H9 (cell line): ENCODE measurements at regions not wholly inside any gene's neighbourhood (a gene's known extent, or its start where the extent isn't known, plus 50 kb on each side); places are given as distances from the start of the nearest gene placed in this dataset.

Experiments
- DNase-seq: peaks from one replicate; pipeline ENCODE4 v3.0.0-alpha.2; 2017
- H2AFZ ChIP-seq: one replicate; pipeline ENCODE4 v1.6.1; 2013; ENCODE audit warnings: mild to moderate bottlenecking, low read length, control low read depth, moderate library complexity
- H2AK5ac ChIP-seq: 2 replicates; pipeline ENCODE4 v1.6.1; 2013; ENCODE audit warnings: low read length, control low read depth, mixed read lengths; ENCODE audit not compliant: insufficient read length
- H2BK120ac ChIP-seq: one replicate; pipeline ENCODE4 v1.6.1; 2013; ENCODE audit warnings: low read depth, mild to moderate bottlenecking, low read length, control low read depth, inconsistent platforms; ENCODE audit not compliant: poor library complexity, severe bottlenecking
- H2BK12ac ChIP-seq: 2 replicates; pipeline ENCODE4 v1.6.1; 2013; ENCODE audit warnings: low read length, control low read depth, mixed read lengths, low read depth; ENCODE audit not compliant: insufficient read length
- H2BK15ac ChIP-seq: 2 replicates; pipeline ENCODE4 v1.6.1; 2013; ENCODE audit warnings: low read depth, low read length, control low read depth
- H2BK20ac ChIP-seq: one replicate; pipeline ENCODE4 v1.6.1; 2013; ENCODE audit warnings: low read depth, mild to moderate bottlenecking, low read length, control low read depth, inconsistent platforms; ENCODE audit not compliant: poor library complexity, severe bottlenecking
- H2BK5ac ChIP-seq: 2 replicates; pipeline ENCODE4 v1.6.1; 2013; ENCODE audit warnings: low read length, control low read depth, mixed read lengths; ENCODE audit not compliant: insufficient read length
- H3K14ac ChIP-seq: 2 replicates; pipeline ENCODE4 v1.6.1; 2013; ENCODE audit warnings: low read length, control low read depth; ENCODE audit not compliant: insufficient read depth
- H3K18ac ChIP-seq: 2 replicates; pipeline ENCODE4 v1.6.1; 2013; ENCODE audit warnings: low read depth, mild to moderate bottlenecking, mixed read lengths, low read length, control low read depth; ENCODE audit not compliant: insufficient read length
- H3K23ac ChIP-seq: 2 replicates; pipeline ENCODE4 v1.6.1; 2013; ENCODE audit warnings: low read length, control low read depth, mixed read lengths, low read depth; ENCODE audit not compliant: insufficient read length
- H3K23me2 ChIP-seq: 2 replicates; pipeline ENCODE4 v1.6.1; 2013; ENCODE audit warnings: low read depth, mild to moderate bottlenecking, mixed read lengths, low read length, control low read depth; ENCODE audit not compliant: insufficient read length, poor library complexity, severe bottlenecking
- H3K27ac ChIP-seq: 2 replicates; pipeline ENCODE4 v1.5.1; 2013; ENCODE audit warnings: low read length, control low read depth, mixed read lengths, low read depth; ENCODE audit not compliant: insufficient read length
- H3K27me3 ChIP-seq: 2 replicates; pipeline ENCODE4 v1.6.1; 2013; ENCODE audit warnings: low read length, control low read depth, inconsistent platforms; ENCODE audit not compliant: insufficient read depth
- H3K4ac ChIP-seq: 2 replicates; pipeline ENCODE4 v1.6.1; 2013; ENCODE audit warnings: low read depth, mild to moderate bottlenecking, control low read depth, inconsistent platforms, low read length, moderate library complexity
- H3K4me1 ChIP-seq: 2 replicates; pipeline ENCODE4 v1.6.1; 2013; ENCODE audit warnings: low read length, control low read depth, inconsistent platforms; ENCODE audit not compliant: insufficient read depth
- H3K4me2 ChIP-seq: 2 replicates; pipeline ENCODE4 v1.6.1; 2013; ENCODE audit warnings: low read length, control low read depth, mixed read lengths; ENCODE audit not compliant: insufficient read length, insufficient read depth
- H3K56ac ChIP-seq: 2 replicates; pipeline ENCODE4 v1.6.1; 2013; ENCODE audit warnings: low read depth, mild to moderate bottlenecking, mixed read lengths, low read length, control low read depth; ENCODE audit not compliant: insufficient read length
- H3K79me1 ChIP-seq: 2 replicates; pipeline ENCODE4 v1.6.1; 2013; ENCODE audit warnings: low read depth, mild to moderate bottlenecking, moderate library complexity, low read length, control low read depth, inconsistent platforms; ENCODE audit not compliant: insufficient read depth, poor library complexity, severe bottlenecking
- H3K79me2 ChIP-seq: 2 replicates; pipeline ENCODE4 v1.6.1; 2013; ENCODE audit warnings: low read length, control low read depth, inconsistent platforms; ENCODE audit not compliant: insufficient read depth
- H3K9ac ChIP-seq: 2 replicates; pipeline ENCODE4 v1.6.1; 2013; ENCODE audit warnings: low read length, control low read depth, mixed read lengths; ENCODE audit not compliant: insufficient read length; ENCODE audit errors: extremely low read depth
- H3K9me3 ChIP-seq: one replicate; pipeline ENCODE4 v1.6.1; 2013; ENCODE audit warnings: low read depth, low read length, inconsistent platforms; ENCODE audit not compliant: control insufficient read depth
- H3T11ph ChIP-seq: one replicate; pipeline ENCODE4 v1.6.1; 2013; ENCODE audit warnings: mild to moderate bottlenecking, low read length, control low read depth, inconsistent platforms
- H4K20me1 ChIP-seq: one replicate; pipeline ENCODE4 v1.6.1; 2013; ENCODE audit not compliant: control insufficient read depth, insufficient read length, insufficient read depth
- H4K5ac ChIP-seq: 2 replicates; pipeline ENCODE4 v1.6.1; 2013; ENCODE audit warnings: low read depth, mild to moderate bottlenecking, mixed read lengths, low read length, control low read depth; ENCODE audit not compliant: insufficient read length
- H4K8ac ChIP-seq: replicated peaks from 2 replicates; pipeline ENCODE4 v1.6.1; 2013; ENCODE audit warnings: low read length, control low read depth, mixed read lengths, low read depth; ENCODE audit not compliant: insufficient read length
- H4K91ac ChIP-seq: 2 replicates; pipeline ENCODE4 v1.6.1; 2013; ENCODE audit warnings: low read depth, mild to moderate bottlenecking, moderate library complexity, mixed read lengths, low read length, control low read depth; ENCODE audit not compliant: insufficient read length
- H3K27ac Mint-ChIP-seq, 3 experiments: 2 replicates in 2 of 3; 3 replicates in 1 of 3; pipeline ENCODE4 v1.8.0; 2020 to 2021; ENCODE audit warnings: mixed read lengths in 3 of 3, mild to moderate bottlenecking in 1 of 3, moderate library complexity in 1 of 3
- H3K27me3 Mint-ChIP-seq: 2 replicates; pipeline ENCODE4 v1.8.0; 2021; ENCODE audit warnings: low read depth, mild to moderate bottlenecking, moderate library complexity, mixed read lengths
- H3K36me3 Mint-ChIP-seq, 3 experiments: 2 replicates in 2 of 3; 3 replicates in 1 of 3; pipeline ENCODE4 v1.8.0; 2020 to 2021; ENCODE audit warnings: low read depth in 3 of 3, mixed read lengths in 3 of 3; ENCODE audit not compliant: insufficient read depth in 1 of 3
- H3K4me1 Mint-ChIP-seq, 2 experiments: 2 replicates each; pipeline ENCODE4 v1.8.0; 2020; ENCODE audit warnings: mixed read lengths in 2 of 2
- H3K4me3 Mint-ChIP-seq, 2 experiments: 2 replicates in 1 of 2; 3 replicates in 1 of 2; pipeline ENCODE4 v1.8.0; 2020 to 2021; ENCODE audit warnings: mild to moderate bottlenecking in 2 of 2, mixed read lengths in 2 of 2, moderate library complexity in 1 of 2
- H3K9me3 Mint-ChIP-seq, 2 experiments: 2 replicates in 1 of 2; 3 replicates in 1 of 2; pipeline ENCODE4 v1.8.0; 2020; ENCODE audit warnings: mild to moderate bottlenecking in 2 of 2, mixed read lengths in 2 of 2, moderate library complexity in 1 of 2
- CTCF ChIP-seq: fragments of 200-600 bp; sonication (generic); conservative IDR thresholded peaks from 3 replicates; pipeline ENCODE4 v1.8.0; 2021; ENCODE audit warnings: antibody characterized with exemption, mild to moderate bottlenecking
- WGBS: extraction: QIAGEN DNeasy Blood & Tissue Kit; methylation state at CpG from one replicate; pipeline ENCODE4 v1.1.7; 2013; ENCODE audit warnings: missing lambda C conversion rate, low lambda C conversion rate, mixed read lengths; ENCODE audit not compliant: insufficient read length; ENCODE audit errors: extremely low coverage; 5-methylcytosine and 5-hydroxymethylcytosine counted together

GRCh38 chr10:31145986-31146385, 114.3 kb upstream of the ZNF438 start:
- H3K23me2 ChIP-seq, result no peaks in the 10 kb centered on the region
- no peaks in the 10 kb centered on the region for H4K20me1 ChIP-seq
- no peak overlapping the region for H4K5ac ChIP-seq
- no peak overlapping the region for H2BK12ac ChIP-seq
- no peak overlapping the region for H3K27ac ChIP-seq
- no CpG with 5 or more reads among the region's 5 CpGs for WGBS
- no peak overlapping the region for H3K27ac Mint-ChIP-seq
- H3K4me1 Mint-ChIP-seq, result peaks cover 9 to 11% of the 10 kb centered on the region in 2 experiments
- H3K9me3 ChIP-seq, result no peaks in the 10 kb centered on the region
- no peak overlapping the region for H3K4ac ChIP-seq
- no peak overlapping the region for H2BK15ac ChIP-seq
- H2AK5ac ChIP-seq, result no peak overlapping the region
- no peak for TF ChIP-seq CTCF
- no peak overlapping the region for H3K14ac ChIP-seq
- H4K8ac ChIP-seq, result no peak overlapping the region
- no peaks in the 10 kb centered on the region; the same call in 1 of the 2 replicates for H3K4me1 ChIP-seq
- H4K91ac ChIP-seq, result no peak overlapping the region
- no peak overlapping the region for H3K4me3 Mint-ChIP-seq
- no peak overlapping the region for H3T11ph ChIP-seq
- H3K27me3 Mint-ChIP-seq, result peaks cover 4% of the 10 kb centered on the region; the same call in 1 of the 2 replicates
- no peak overlapping the region for H3K23ac ChIP-seq
- no peak overlapping the region for H2BK120ac ChIP-seq
- H3K79me1 ChIP-seq, result no peaks in the 10 kb centered on the region
- H3K4me2 ChIP-seq, result no peak overlapping the region
- H3K27me3 ChIP-seq, result no peaks in the 10 kb centered on the region
- no peak overlapping the region for H2BK5ac ChIP-seq
- no peak overlapping the region for H3K56ac ChIP-seq
- no peak overlapping the region for H2AFZ ChIP-seq
- no peaks in the 10 kb centered on the region for H3K9me3 Mint-ChIP-seq
- H3K18ac ChIP-seq, result no peak overlapping the region
- H3K9ac ChIP-seq, result no peak overlapping the region
- no peak overlapping the region for H2BK20ac ChIP-seq
- no peaks in the 10 kb centered on the region for H3K79me2 ChIP-seq
- DNase-seq, result no peak
- no peaks in the 10 kb centered on the region; a peak in 1 of 7 replicates for H3K36me3 Mint-ChIP-seq
